ENCODE measurements at regions not wholly inside any gene's neighbourhood (a gene's known extent, or its start where the extent isn't known, plus 50 kb on each side); places are given as distances from the start of the nearest gene placed in this dataset.
"Not testable (repeated sequence)": the region's sequence is repeated elsewhere in the genome, so short reads cannot be mapped to it uniquely, and the experiment has no call there.

GRCh38 chr9:97176206-97176605, 131.3 kb upstream of the CCDC180 start:
- H3F3A ChIP-seq (replicated peaks; ENCODE audit: insufficient read depth), result no peaks in the 10 kb centered on the region
- no peaks in the 10 kb centered on the region for H3K79me2 ChIP-seq (ENCODE audit: insufficient read depth)
- no peak overlapping the region for H3K4me3 ChIP-seq (ENCODE audit: low read depth in 2 of 2, low read length in 1 of 2)
- TF ChIP-seq EP300 (IDR thresholded peaks at IDR 0.05; ENCODE audit: borderline replicate concordance in 1 of 2, low read depth in 1 of 2, low read length in 1 of 2) (no peak), GATA2 (CRISPR knock-in tag; IDR thresholded peaks at IDR 0.05) (peak; percentile 78), RCOR1 (IDR thresholded peaks at IDR 0.05; ENCODE audit: low read length) (peak; percentile 48; the same call in 1 of the 2 replicates), MXI1 (IDR thresholded peaks at IDR 0.05; ENCODE audit: low read depth, low read length) (peak; percentile 48; the same call in 1 of the 2 replicates)
- no peak overlapping the region for H3K9ac ChIP-seq
- peak overlapping the region in 1 of 2 experiments; percentile 73; a peak in 2 of 4 replicates for H3K27ac ChIP-seq (ENCODE audit: low read depth in 2 of 2, low read length in 1 of 2)
- H3K36me3 ChIP-seq (replicated peaks in 1 of 2; ENCODE audit: control insufficient read depth in 1 of 2, insufficient read depth in 2 of 2, low read length in 1 of 2), result no peaks in the 10 kb centered on the region
- H3K4me1 ChIP-seq (ENCODE audit: control insufficient read depth in 1 of 2, insufficient read depth in 2 of 2, low read depth in 1 of 2, low read length in 1 of 2), result peaks cover 0 to 10% of the 10 kb centered on the region in 2 experiments; a peak in 2 of 4 replicates
- no peak overlapping the region for H3K4me2 ChIP-seq
- H2AFZ ChIP-seq (ENCODE audit: low read depth), result no peak overlapping the region
- CTCF ChIA-PET, result interaction anchor here (1.1 to 1.6 kb wide), 2 partner anchors 11 to 292 kb away, joined by 3 read pairs; no protein-coding TSS in a partner anchor
- no peaks in the 10 kb centered on the region for H4K20me1 ChIP-seq (ENCODE audit: insufficient read depth)
- 11% methylated on average over 5 of the region's 5 CpGs for WGBS (ENCODE audit: low lambda C conversion rate)
- no peaks in the 10 kb centered on the region for H3K9me2 ChIP-seq
- POLR2A ChIA-PET, result interaction anchor here (0.6 to 1.3 kb wide), 3 partner anchors 9 to 62 kb away, joined by 3 read pairs; no protein-coding TSS in a partner anchor
- H3K27me3 ChIP-seq (ENCODE audit: insufficient read depth), result no peaks in the 10 kb centered on the region
- H3K9me3 ChIP-seq, result no peaks in the 10 kb centered on the region
- DNase-seq, result peak; percentile 16

GRCh38 chr9:97168174-97168573, 129.2 kb upstream of the CTSV start:
- H3K27me3 ChIP-seq (ENCODE audit: insufficient read depth); H2AFZ ChIP-seq (ENCODE audit: low read depth); H3K4me1 ChIP-seq (ENCODE audit: control insufficient read depth in 1 of 2, insufficient read depth in 2 of 2, low read depth in 1 of 2, low read length in 1 of 2); CTCF ChIA-PET; DNase-seq; H3K4me2 ChIP-seq; POLR2A ChIA-PET; H3K79me2 ChIP-seq (ENCODE audit: insufficient read depth); H3F3A ChIP-seq (replicated peaks; ENCODE audit: insufficient read depth); H3K9me2 ChIP-seq; H3K4me3 ChIP-seq (ENCODE audit: low read depth in 2 of 2, low read length in 1 of 2); H3K9me3 ChIP-seq; H3K36me3 ChIP-seq (replicated peaks in 1 of 2; ENCODE audit: control insufficient read depth in 1 of 2, insufficient read depth in 2 of 2, low read length in 1 of 2); H4K20me1 ChIP-seq (ENCODE audit: insufficient read depth); H3K9ac ChIP-seq: not testable (repeated sequence)
- TF ChIP-seq RCOR1 (IDR thresholded peaks at IDR 0.05; ENCODE audit: low read length) (0 out of 2 replicates have a peak, but pooled peaks have one; percentile 27), EP300 (IDR thresholded peaks at IDR 0.05; ENCODE audit: borderline replicate concordance in 1 of 2, low read depth in 1 of 2, low read length in 1 of 2) (peak in 1 of 2 experiments; percentile 60; a peak in 1 of 4 replicates), GATA2 (CRISPR knock-in tag; IDR thresholded peaks at IDR 0.05) (peak; percentile 85)
- H3K27ac ChIP-seq (ENCODE audit: low read depth in 2 of 2, low read length in 1 of 2), result peak overlapping the region in 1 of 2 experiments; percentile 86; a peak in 2 of 4 replicates

- DNase-seq; CTCF ChIA-PET; H3K36me3 ChIP-seq (replicated peaks in 1 of 2; ENCODE audit: control insufficient read depth in 1 of 2, insufficient read depth in 2 of 2, low read length in 1 of 2); H2AFZ ChIP-seq (ENCODE audit: low read depth); H4K20me1 ChIP-seq (ENCODE audit: insufficient read depth); POLR2A ChIA-PET; H3K9ac ChIP-seq; H3K9me2 ChIP-seq; H3K4me2 ChIP-seq; H3K4me3 ChIP-seq (ENCODE audit: low read depth in 2 of 2, low read length in 1 of 2); H3K27me3 ChIP-seq (ENCODE audit: insufficient read depth); H3K79me2 ChIP-seq (ENCODE audit: insufficient read depth); H3K9me3 ChIP-seq; H3K4me1 ChIP-seq (ENCODE audit: control insufficient read depth in 1 of 2, insufficient read depth in 2 of 2, low read depth in 1 of 2, low read length in 1 of 2); H3F3A ChIP-seq (replicated peaks; ENCODE audit: insufficient read depth): not testable (repeated sequence)
- peak overlapping the region in 1 of 2 experiments; percentile 28; a peak in 1 of 4 replicates for H3K27ac ChIP-seq (ENCODE audit: low read depth in 2 of 2, low read length in 1 of 2)
Observed at GRCh38 chr9:97166496-97167138, 127.7 kb upstream of the CTSV start.

Data from SK-N-SH (cell line).